ENCODE measurements at regions not wholly inside any gene's neighbourhood (a gene's known extent, or its start where the extent isn't known, plus 50 kb on each side); places are given as distances from the start of the nearest gene placed in this dataset.

DNA sequence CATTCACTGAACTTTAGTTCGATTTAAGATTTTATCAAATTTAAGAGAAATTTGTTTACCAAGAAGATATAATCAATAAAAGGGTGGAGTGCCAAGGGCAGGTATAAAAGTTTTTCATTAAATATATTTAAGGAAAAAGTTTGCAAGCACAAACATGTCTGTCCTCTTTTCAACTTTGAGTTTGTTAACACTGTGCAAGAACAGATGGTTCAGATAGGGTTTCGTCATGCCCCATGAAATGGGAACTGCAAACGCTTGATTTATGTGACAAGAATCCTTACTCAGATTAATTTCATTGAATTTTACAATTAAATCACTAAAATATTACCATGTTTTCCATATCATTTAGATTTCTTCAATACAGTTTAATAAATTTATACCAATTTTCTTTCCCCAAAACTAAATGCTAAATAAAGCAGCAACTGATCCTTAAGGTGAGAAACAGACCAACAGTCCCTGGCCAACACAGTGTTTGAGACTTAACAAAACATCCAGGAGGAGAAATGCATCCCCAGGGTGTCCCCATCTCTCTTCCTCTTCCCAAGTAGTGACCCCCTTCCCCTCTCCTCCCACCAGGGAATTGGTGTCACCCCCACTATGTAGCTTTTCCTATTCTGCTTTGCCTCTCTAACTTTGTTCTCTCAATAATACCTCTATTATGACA is 292.9 kb downstream of the LTN1 start:
- TF ChIP-seq POLR2A (IDR thresholded peaks at IDR 0.05) (no peak), EP300 (IDR thresholded peaks at IDR 0.05) (no peak), POLR2AphosphoS5 (IDR thresholded peaks at IDR 0.05) (no peak)
- TF ChIP-seq, protein P1, sequence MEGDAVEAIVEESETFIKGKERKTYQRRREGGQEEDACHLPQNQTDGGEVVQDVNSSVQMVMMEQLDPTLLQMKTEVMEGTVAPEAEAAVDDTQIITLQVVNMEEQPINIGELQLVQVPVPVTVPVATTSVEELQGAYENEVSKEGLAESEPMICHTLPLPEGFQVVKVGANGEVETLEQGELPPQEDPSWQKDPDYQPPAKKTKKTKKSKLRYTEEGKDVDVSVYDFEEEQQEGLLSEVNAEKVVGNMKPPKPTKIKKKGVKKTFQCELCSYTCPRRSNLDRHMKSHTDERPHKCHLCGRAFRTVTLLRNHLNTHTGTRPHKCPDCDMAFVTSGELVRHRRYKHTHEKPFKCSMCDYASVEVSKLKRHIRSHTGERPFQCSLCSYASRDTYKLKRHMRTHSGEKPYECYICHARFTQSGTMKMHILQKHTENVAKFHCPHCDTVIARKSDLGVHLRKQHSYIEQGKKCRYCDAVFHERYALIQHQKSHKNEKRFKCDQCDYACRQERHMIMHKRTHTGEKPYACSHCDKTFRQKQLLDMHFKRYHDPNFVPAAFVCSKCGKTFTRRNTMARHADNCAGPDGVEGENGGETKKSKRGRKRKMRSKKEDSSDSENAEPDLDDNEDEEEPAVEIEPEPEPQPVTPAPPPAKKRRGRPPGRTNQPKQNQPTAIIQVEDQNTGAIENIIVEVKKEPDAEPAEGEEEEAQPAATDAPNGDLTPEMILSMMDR (IDR thresholded peaks at IDR 0.05), result no peak
- H3K9me3 ChIP-seq, result no peaks in the 10 kb centered on the region
- no peaks in the 10 kb centered on the region for H3K36me3 ChIP-seq
- no peak overlapping the region for H3K4me3 ChIP-seq
- DNase-seq (ENCODE audit: low spot score in 2 of 2), result no peak
- WGBS, result 48% methylated on average over 3 of the region's 3 CpGs
- peaks cover 16% of the 10 kb centered on the region for H3K4me1 ChIP-seq
- H3K27me3 ChIP-seq, result no peaks in the 10 kb centered on the region
- no peak overlapping the region for H3K27ac ChIP-seq

DNA sequence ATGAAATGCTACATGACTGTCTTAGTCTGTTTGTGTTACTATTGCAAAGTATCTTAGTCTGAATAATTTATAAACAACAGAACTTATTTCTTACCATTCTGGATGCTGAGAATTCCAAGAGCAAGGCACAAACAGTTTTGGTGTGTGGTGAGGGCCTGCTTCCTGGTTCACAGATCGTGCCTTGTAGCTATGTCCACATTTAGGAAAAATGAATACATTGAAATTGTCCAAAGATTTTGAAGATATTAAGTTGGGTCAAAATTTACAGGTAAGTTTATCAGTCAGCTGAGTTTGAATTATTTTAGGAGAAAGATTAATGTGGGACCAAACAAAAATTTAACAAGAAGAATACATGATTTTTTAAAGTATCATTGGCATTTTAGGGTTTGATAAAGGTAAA is 293.5 kb downstream of the LTN1 start:
- Histone ChIP-seq H3K9me3 (no peaks in the 10 kb centered on the region), H3K27ac (no peak overlapping the region), H3K4me1 (peaks cover 12% of the 10 kb centered on the region), H3K36me3 (no peaks in the 10 kb centered on the region), H3K4me3 (no peak overlapping the region), H3K27me3 (no peaks in the 10 kb centered on the region)
- TF ChIP-seq POLR2AphosphoS5 (IDR thresholded peaks at IDR 0.05) (no peak), EP300 (IDR thresholded peaks at IDR 0.05) (no peak), POLR2A (IDR thresholded peaks at IDR 0.05) (no peak)
- TF ChIP-seq, protein P1 (IDR thresholded peaks at IDR 0.05), result no peak
- WGBS, result 48% methylated on average over 1 of the region's 1 CpG
- no peak for DNase-seq (ENCODE audit: low spot score in 2 of 2)

DNA sequence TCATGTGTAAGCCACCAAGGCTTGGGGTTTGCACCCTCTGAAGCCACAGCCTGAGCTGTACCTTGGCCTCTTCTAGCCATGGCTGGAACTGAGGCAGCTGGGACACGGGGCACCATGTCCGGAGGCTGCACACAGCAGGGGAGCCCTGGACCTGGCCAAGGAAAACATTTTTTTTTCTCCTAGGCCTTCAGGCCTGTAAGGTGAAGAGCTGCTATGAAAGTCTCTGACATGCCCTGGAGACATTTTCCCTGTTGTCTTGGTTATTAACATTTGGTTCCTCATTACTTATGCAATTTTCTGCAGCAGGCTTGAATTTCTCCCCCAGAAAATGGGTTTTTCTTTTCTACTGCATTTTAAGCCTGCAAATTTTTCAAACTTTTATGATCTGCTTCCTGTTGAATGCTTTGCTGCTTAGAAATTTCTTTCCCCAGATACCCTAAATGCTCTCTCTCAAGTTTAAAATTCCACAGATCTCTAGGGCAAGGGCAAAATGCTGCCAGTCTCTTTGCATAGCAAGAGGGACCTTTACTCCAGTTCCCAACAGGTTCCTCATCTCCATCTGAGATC is 295.8 kb downstream of the LTN1 start:
- no peak for DNase-seq (ENCODE audit: low spot score in 2 of 2)
- Histone ChIP-seq H3K9me3 (no peaks in the 10 kb centered on the region), H3K27ac (no peak overlapping the region), H3K4me1 (peaks cover 10% of the 10 kb centered on the region), H3K27me3 (no peaks in the 10 kb centered on the region), H3K36me3 (no peaks in the 10 kb centered on the region), H3K4me3 (no peak overlapping the region)
- TF ChIP-seq POLR2A (IDR thresholded peaks at IDR 0.05) (no peak), POLR2AphosphoS5 (IDR thresholded peaks at IDR 0.05) (no peak), EP300 (IDR thresholded peaks at IDR 0.05) (no peak)
- TF ChIP-seq, protein P1 (IDR thresholded peaks at IDR 0.05), result no peak
- WGBS, result 88% methylated on average over 2 of the region's 2 CpGs

DNA sequence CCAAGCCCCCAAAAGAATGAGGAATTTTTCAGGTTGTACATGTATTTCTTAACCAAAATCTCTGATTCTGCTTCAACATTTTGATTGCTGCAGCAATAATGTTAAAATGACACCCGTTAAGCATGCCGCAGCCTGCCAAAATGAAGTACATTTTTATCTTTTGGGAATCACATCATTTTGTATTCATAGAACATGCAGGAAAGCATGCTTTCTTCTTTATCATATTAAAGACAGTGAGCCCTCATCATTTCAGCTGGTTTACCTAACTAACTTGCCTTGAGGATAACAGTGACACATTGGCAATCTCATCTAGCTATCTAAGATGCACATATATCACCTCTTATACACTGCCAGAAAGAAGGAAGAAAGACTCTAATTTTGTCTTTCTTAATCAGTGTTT is 299.2 kb downstream of the LTN1 start:
- WGBS, result 53% methylated on average over 2 of the region's 2 CpGs

DNA sequence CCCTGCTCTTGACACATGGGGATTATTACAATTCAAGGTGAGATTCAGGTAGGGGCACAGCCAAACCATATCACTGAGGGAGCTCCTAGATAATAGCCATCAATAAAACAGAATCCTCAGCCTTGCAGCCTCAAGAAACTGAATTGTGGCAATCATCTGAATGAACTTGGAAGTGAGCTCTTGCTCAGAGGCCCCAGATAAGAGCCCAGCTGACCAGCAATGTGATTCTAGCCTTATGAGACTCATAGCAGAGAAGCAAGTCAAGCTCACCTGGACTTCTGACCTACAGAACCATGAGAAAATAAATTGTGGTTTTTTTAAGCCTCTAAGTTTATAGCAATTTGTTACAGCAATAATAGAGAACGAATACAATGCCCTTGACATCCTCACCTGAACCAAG is 302.5 kb downstream of the LTN1 start:
- Histone ChIP-seq H3K9me3 (no peaks in the 10 kb centered on the region), H3K36me3 (no peaks in the 10 kb centered on the region), H3K4me1 (peaks cover 4% of the 10 kb centered on the region), H3K27ac (no peak overlapping the region), H3K27me3 (no peaks in the 10 kb centered on the region), H3K4me3 (no peak overlapping the region)
- no peak for TF ChIP-seq EP300 (IDR thresholded peaks at IDR 0.05)
- TF ChIP-seq POLR2A (IDR thresholded peaks at IDR 0.05), result no peak
- TF ChIP-seq, protein P1 (IDR thresholded peaks at IDR 0.05), result no peak
- no peak for TF ChIP-seq POLR2AphosphoS5 (IDR thresholded peaks at IDR 0.05)
- 94% methylated on average over 1 of the region's 1 CpG for WGBS
- DNase-seq (ENCODE audit: low spot score in 2 of 2), result no peak

More for the DNA sequence above, 299.2 kb downstream of the LTN1 start:
- Histone ChIP-seq H3K4me1 (peaks cover 4% of the 10 kb centered on the region), H3K9me3 (no peaks in the 10 kb centered on the region), H3K27me3 (no peaks in the 10 kb centered on the region), H3K27ac (peak overlapping the region; percentile 42), H3K4me3 (no peak overlapping the region), H3K36me3 (no peaks in the 10 kb centered on the region)
- DNase-seq (ENCODE audit: low spot score in 2 of 2), result no peak
- TF ChIP-seq POLR2A (IDR thresholded peaks at IDR 0.05) (no peak), EP300 (IDR thresholded peaks at IDR 0.05) (no peak)

All from suprapubic skin (tissue), 4 donors.